NT2/D1 (cell line): ENCODE measurements at regions not wholly inside any gene's neighbourhood (a gene's known extent, or its start where the extent isn't known, plus 50 kb on each side); places are given as distances from the start of the nearest gene placed in this dataset.

Experiments
- DNase-seq: peaks from one replicate; pipeline ENCODE4 v3.0.0-alpha.2; 2011; ENCODE audit warnings: low read depth, low spot score
- H3K27me3 ChIP-seq: 2 replicates; pipeline ENCODE4 v1.6.0; 2011; ENCODE audit warnings: mild to moderate bottlenecking; ENCODE audit not compliant: insufficient read length, insufficient read depth
- H3K36me3 ChIP-seq: 2 replicates; pipeline ENCODE4 v1.6.1; 2011; ENCODE audit warnings: mild to moderate bottlenecking, low read length, mixed read lengths; ENCODE audit not compliant: insufficient read depth, insufficient read length
- H3K4me1 ChIP-seq: 2 replicates; pipeline ENCODE4 v1.5.1; 2011; ENCODE audit not compliant: insufficient read depth, insufficient read length
- H3K4me3 ChIP-seq: 2 replicates; pipeline ENCODE4 v1.5.1; 2011; ENCODE audit warnings: low read depth; ENCODE audit not compliant: insufficient read length
- H3K9ac ChIP-seq: 2 replicates; pipeline ENCODE4 v1.6.0; 2011; ENCODE audit warnings: low read depth; ENCODE audit not compliant: insufficient read length
- H3K9me3 ChIP-seq: 2 replicates; pipeline ENCODE4 v1.5.1; 2011; ENCODE audit warnings: mild to moderate bottlenecking, low read length; ENCODE audit not compliant: insufficient read depth
- SUZ12 ChIP-seq: IDR thresholded peaks from 2 replicates; pipeline ENCODE4 v1.6.1; 2011; ENCODE audit not compliant: insufficient read length, insufficient read depth; ENCODE audit errors: extremely low read depth
- YY1 ChIP-seq: IDR thresholded peaks from 2 replicates; pipeline ENCODE4 v1.6.1; 2011; ENCODE audit not compliant: insufficient read length, insufficient read depth
- ZNF274 ChIP-seq: IDR thresholded peaks from 2 replicates; pipeline ENCODE4 v1.6.1; 2011; ENCODE audit warnings: mild to moderate bottlenecking, low read depth, low read length

GRCh38 chr6:21321076-21321475 is 272.5 kb upstream of the SOX4 start:
- Histone ChIP-seq H3K36me3 (no peaks in the 10 kb centered on the region), H3K27me3 (no peaks in the 10 kb centered on the region), H3K9ac (no peak overlapping the region), H3K9me3 (no peaks in the 10 kb centered on the region), H3K4me3 (no peak overlapping the region), H3K4me1 (no peaks in the 10 kb centered on the region)
- TF ChIP-seq SUZ12 (no peak), ZNF274 (no peak), YY1 (no peak)
- no peak for DNase-seq

GRCh38 chr6:21321531-21321930 is 272.0 kb upstream of the SOX4 start:
- Histone ChIP-seq H3K9ac (no peak overlapping the region), H3K4me3 (no peak overlapping the region), H3K36me3 (no peaks in the 10 kb centered on the region), H3K27me3 (no peaks in the 10 kb centered on the region), H3K9me3 (no peaks in the 10 kb centered on the region), H3K4me1 (no peaks in the 10 kb centered on the region)
- TF ChIP-seq ZNF274 = no peak
- TF ChIP-seq SUZ12 = no peak
- TF ChIP-seq YY1 = no peak
- DNase-seq = no peak

GRCh38 chr6:21323577-21323976 is 270.0 kb upstream of the SOX4 start:
- no peaks in the 10 kb centered on the region for H3K36me3 ChIP-seq
- no peaks in the 10 kb centered on the region for H3K9me3 ChIP-seq
- H3K27me3 ChIP-seq = no peaks in the 10 kb centered on the region
- H3K4me3 ChIP-seq = no peak overlapping the region
- TF ChIP-seq SUZ12 = no peak
- no peak for TF ChIP-seq ZNF274
- no peak for TF ChIP-seq YY1
- no peak overlapping the region for H3K9ac ChIP-seq
- DNase-seq = no peak
- H3K4me1 ChIP-seq = no peaks in the 10 kb centered on the region

GRCh38 chr6:21325201-21325856 is 268.2 kb upstream of the SOX4 start:
- TF ChIP-seq YY1 = no peak
- TF ChIP-seq SUZ12 = no peak
- no peak for TF ChIP-seq ZNF274
- no peak for DNase-seq
- H3K27me3 ChIP-seq = no peaks in the 10 kb centered on the region
- H3K9ac ChIP-seq = no peak overlapping the region
- H3K9me3 ChIP-seq = no peaks in the 10 kb centered on the region
- no peak overlapping the region for H3K4me3 ChIP-seq
- no peaks in the 10 kb centered on the region for H3K4me1 ChIP-seq
- no peaks in the 10 kb centered on the region for H3K36me3 ChIP-seq

- no peak for TF ChIP-seq SUZ12
- no peak for TF ChIP-seq YY1
- no peak for TF ChIP-seq ZNF274
- no peak overlapping the region for H3K9ac ChIP-seq
- no peaks in the 10 kb centered on the region for H3K4me1 ChIP-seq
- H3K4me3 ChIP-seq = no peak overlapping the region
- H3K9me3 ChIP-seq = no peaks in the 10 kb centered on the region
- peak; percentile 33 for DNase-seq
- no peaks in the 10 kb centered on the region for H3K27me3 ChIP-seq
- no peaks in the 10 kb centered on the region for H3K36me3 ChIP-seq
Observed at GRCh38 chr6:21327326-21328112, 266.0 kb upstream of the SOX4 start.

- Histone ChIP-seq H3K9ac (no peak overlapping the region), H3K4me1 (no peaks in the 10 kb centered on the region), H3K4me3 (no peak overlapping the region), H3K9me3 (no peaks in the 10 kb centered on the region), H3K27me3 (no peaks in the 10 kb centered on the region), H3K36me3 (no peaks in the 10 kb centered on the region)
- no peak for DNase-seq
- TF ChIP-seq ZNF274 = no peak
- TF ChIP-seq SUZ12 = no peak
- TF ChIP-seq YY1 = no peak
Observed at GRCh38 chr6:21331235-21331634, 262.3 kb upstream of the SOX4 start.

- H3K9me3 ChIP-seq = no peaks in the 10 kb centered on the region
- no peaks in the 10 kb centered on the region for H3K27me3 ChIP-seq
- H3K4me1 ChIP-seq = no peaks in the 10 kb centered on the region
- H3K4me3 ChIP-seq = no peak overlapping the region
- H3K9ac ChIP-seq = no peak overlapping the region
- H3K36me3 ChIP-seq = no peaks in the 10 kb centered on the region
- no peak for DNase-seq
- no peak for TF ChIP-seq SUZ12
- TF ChIP-seq YY1 = no peak
- no peak for TF ChIP-seq ZNF274
Observed at GRCh38 chr6:21332077-21332476, 261.5 kb upstream of the SOX4 start.
